ENCODE measurements at regions not wholly inside any gene's neighbourhood (a gene's known extent, or its start where the extent isn't known, plus 50 kb on each side); places are given as distances from the start of the nearest gene placed in this dataset.

GRCh38 chr14:39568809-39569538, 136.7 kb upstream of the FBXO33 start:
- TF ChIP-seq, protein P1, sequence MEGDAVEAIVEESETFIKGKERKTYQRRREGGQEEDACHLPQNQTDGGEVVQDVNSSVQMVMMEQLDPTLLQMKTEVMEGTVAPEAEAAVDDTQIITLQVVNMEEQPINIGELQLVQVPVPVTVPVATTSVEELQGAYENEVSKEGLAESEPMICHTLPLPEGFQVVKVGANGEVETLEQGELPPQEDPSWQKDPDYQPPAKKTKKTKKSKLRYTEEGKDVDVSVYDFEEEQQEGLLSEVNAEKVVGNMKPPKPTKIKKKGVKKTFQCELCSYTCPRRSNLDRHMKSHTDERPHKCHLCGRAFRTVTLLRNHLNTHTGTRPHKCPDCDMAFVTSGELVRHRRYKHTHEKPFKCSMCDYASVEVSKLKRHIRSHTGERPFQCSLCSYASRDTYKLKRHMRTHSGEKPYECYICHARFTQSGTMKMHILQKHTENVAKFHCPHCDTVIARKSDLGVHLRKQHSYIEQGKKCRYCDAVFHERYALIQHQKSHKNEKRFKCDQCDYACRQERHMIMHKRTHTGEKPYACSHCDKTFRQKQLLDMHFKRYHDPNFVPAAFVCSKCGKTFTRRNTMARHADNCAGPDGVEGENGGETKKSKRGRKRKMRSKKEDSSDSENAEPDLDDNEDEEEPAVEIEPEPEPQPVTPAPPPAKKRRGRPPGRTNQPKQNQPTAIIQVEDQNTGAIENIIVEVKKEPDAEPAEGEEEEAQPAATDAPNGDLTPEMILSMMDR (IDR thresholded peaks at IDR 0.05), result no peak
- TF ChIP-seq, protein P2, sequence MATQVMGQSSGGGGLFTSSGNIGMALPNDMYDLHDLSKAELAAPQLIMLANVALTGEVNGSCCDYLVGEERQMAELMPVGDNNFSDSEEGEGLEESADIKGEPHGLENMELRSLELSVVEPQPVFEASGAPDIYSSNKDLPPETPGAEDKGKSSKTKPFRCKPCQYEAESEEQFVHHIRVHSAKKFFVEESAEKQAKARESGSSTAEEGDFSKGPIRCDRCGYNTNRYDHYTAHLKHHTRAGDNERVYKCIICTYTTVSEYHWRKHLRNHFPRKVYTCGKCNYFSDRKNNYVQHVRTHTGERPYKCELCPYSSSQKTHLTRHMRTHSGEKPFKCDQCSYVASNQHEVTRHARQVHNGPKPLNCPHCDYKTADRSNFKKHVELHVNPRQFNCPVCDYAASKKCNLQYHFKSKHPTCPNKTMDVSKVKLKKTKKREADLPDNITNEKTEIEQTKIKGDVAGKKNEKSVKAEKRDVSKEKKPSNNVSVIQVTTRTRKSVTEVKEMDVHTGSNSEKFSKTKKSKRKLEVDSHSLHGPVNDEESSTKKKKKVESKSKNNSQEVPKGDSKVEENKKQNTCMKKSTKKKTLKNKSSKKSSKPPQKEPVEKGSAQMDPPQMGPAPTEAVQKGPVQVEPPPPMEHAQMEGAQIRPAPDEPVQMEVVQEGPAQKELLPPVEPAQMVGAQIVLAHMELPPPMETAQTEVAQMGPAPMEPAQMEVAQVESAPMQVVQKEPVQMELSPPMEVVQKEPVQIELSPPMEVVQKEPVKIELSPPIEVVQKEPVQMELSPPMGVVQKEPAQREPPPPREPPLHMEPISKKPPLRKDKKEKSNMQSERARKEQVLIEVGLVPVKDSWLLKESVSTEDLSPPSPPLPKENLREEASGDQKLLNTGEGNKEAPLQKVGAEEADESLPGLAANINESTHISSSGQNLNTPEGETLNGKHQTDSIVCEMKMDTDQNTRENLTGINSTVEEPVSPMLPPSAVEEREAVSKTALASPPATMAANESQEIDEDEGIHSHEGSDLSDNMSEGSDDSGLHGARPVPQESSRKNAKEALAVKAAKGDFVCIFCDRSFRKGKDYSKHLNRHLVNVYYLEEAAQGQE (IDR thresholded peaks at IDR 0.05; ENCODE audit: insufficient read depth in 1 of 2, low read depth in 2 of 2, low read length in 1 of 2), result no peak
- TF ChIP-seq POLR2AphosphoS5 (IDR thresholded peaks at IDR 0.05; ENCODE audit: low read depth, low read length), result no peak

All from Panc1 (cell line).